ENCODE measurements at regions not wholly inside any gene's neighbourhood (a gene's known extent, or its start where the extent isn't known, plus 50 kb on each side); places are given as distances from the start of the nearest gene placed in this dataset.
"Not testable (repeated sequence)": the region's sequence is repeated elsewhere in the genome, so short reads cannot be mapped to it uniquely, and the experiment has no call there.

- Mint-ChIP-seq H3K27ac (no peak overlapping the region), H3K27me3 (ENCODE audit: low read depth in 2 of 2) (no peaks in the 10 kb centered on the region), H3K9me3 (peaks cover 14 to 21% of the 10 kb centered on the region in 2 donors), H3K4me1 (no peaks in the 10 kb centered on the region), H3K36me3 (no peaks in the 10 kb centered on the region), H3K4me3 (no peak overlapping the region)
- intact Hi-C loops (cut with micrococcal nuclease), result no loop called here
- Histone ChIP-seq H3K27ac (ENCODE audit: low read length) (no peak overlapping the region), H3K4me1 (ENCODE audit: control insufficient read depth, insufficient read depth, low read length) (no peaks in the 10 kb centered on the region), H3K9me3 (ENCODE audit: control insufficient read depth, insufficient read depth, low read length) (no peaks in the 10 kb centered on the region), H3K36me3 (ENCODE audit: control insufficient read depth, insufficient read depth, low read length) (no peaks in the 10 kb centered on the region), H3K27me3 (ENCODE audit: control insufficient read depth, insufficient read depth, low read length) (no peaks in the 10 kb centered on the region), H3K4me3 (ENCODE audit: low read length) (no peak overlapping the region)
- DNase-seq, result no peak
- ATAC-seq, result no peak
- WGBS (ENCODE audit: insufficient coverage), result 91% methylated on average over 2 of the region's 2 CpGs
- no peak for TF ChIP-seq CTCF (IDR thresholded peaks at IDR 0.05)
These were observed 172.8 kb downstream of the LRIG3 start for GRCh38 chr12:58747533-58747932.

DNA sequence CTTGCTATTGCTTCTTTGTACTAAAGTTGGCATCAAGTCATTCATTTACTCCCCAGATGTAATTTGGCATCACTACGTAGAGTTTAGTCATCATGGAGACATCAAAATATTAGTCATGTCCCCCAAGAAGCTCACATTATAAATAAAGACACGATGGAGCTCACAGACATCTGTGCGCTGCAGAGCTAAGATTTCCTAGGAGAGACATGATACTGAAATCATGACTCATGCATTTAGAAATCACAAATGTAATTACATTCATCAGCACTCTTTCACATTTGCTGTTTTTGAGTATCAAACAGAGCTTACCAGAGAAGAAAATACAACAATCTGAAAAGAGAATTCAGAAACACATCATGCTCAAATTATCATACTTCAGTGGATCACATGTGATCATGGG lies 169.8 kb downstream of the LRIG3 start:
- 89% methylated on average over 3 of the region's 3 CpGs for WGBS (ENCODE audit: insufficient coverage)
- ATAC-seq, result no peak
- DNase-seq, result no peak
- Mint-ChIP-seq H3K4me1 (no peaks in the 10 kb centered on the region), H3K36me3 (no peaks in the 10 kb centered on the region), H3K4me3 (no peak overlapping the region), H3K9me3 (peaks cover 14 to 15% of the 10 kb centered on the region in 2 donors), H3K27me3 (ENCODE audit: low read depth in 2 of 2) (no peaks in the 10 kb centered on the region), H3K27ac (no peak overlapping the region)
- H3K36me3 ChIP-seq (ENCODE audit: control insufficient read depth, insufficient read depth, low read length), result no peaks in the 10 kb centered on the region
- no peaks in the 10 kb centered on the region for H3K9me3 ChIP-seq (ENCODE audit: control insufficient read depth, insufficient read depth, low read length)
- intact Hi-C loops (cut with micrococcal nuclease), result no loop called here
- H3K4me1 ChIP-seq (ENCODE audit: control insufficient read depth, insufficient read depth, low read length), result no peaks in the 10 kb centered on the region
- no peak overlapping the region for H3K4me3 ChIP-seq (ENCODE audit: low read length)
- no peak for TF ChIP-seq CTCF (IDR thresholded peaks at IDR 0.05)
- H3K27me3 ChIP-seq (ENCODE audit: control insufficient read depth, insufficient read depth, low read length), result no peaks in the 10 kb centered on the region
- no peak overlapping the region for H3K27ac ChIP-seq (ENCODE audit: low read length)

DNA sequence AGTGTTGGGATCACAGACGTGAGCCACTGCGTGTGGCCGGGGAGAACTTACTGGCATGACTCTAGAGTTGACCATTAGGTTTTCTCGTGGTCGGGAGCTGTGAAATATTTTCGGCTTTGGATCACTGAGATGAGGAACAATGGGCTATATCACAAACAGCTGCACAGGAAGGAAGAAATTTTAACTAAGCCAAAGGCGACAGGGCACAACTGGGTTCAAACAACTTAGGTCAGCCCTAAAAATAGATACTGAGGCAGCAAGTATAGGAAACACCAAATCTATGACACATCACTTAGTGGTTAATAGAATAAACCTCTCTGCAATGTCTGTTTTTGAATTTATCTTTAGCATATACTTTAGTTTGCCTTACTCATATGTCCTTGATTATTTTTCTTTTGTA lies 162.9 kb downstream of the LRIG3 start:
- DNase-seq, result no peak
- TF ChIP-seq CTCF (IDR thresholded peaks at IDR 0.05), result no peak
- H3K27me3 ChIP-seq (ENCODE audit: control insufficient read depth, insufficient read depth, low read length), result no peaks in the 10 kb centered on the region
- H3K9me3 ChIP-seq (ENCODE audit: control insufficient read depth, insufficient read depth, low read length), result no peaks in the 10 kb centered on the region
- H3K27ac Mint-ChIP-seq, result no peak overlapping the region
- H3K36me3 Mint-ChIP-seq, result no peaks in the 10 kb centered on the region
- 70% methylated on average over 7 of the region's 7 CpGs for WGBS (ENCODE audit: insufficient coverage)
- no peaks in the 10 kb centered on the region for H3K4me1 Mint-ChIP-seq
- no peak overlapping the region for H3K4me3 ChIP-seq (ENCODE audit: low read length)
- intact Hi-C loops (cut with micrococcal nuclease), result no loop called here
- H3K27ac ChIP-seq (ENCODE audit: low read length), result no peak overlapping the region
- no peak overlapping the region for H3K4me3 Mint-ChIP-seq
- ATAC-seq, result no peak
- H3K27me3 Mint-ChIP-seq (ENCODE audit: low read depth in 2 of 2), result no peaks in the 10 kb centered on the region
- H3K36me3 ChIP-seq (ENCODE audit: control insufficient read depth, insufficient read depth, low read length), result no peaks in the 10 kb centered on the region
- H3K4me1 ChIP-seq (ENCODE audit: control insufficient read depth, insufficient read depth, low read length), result no peaks in the 10 kb centered on the region
- peaks cover 7 to 14% of the 10 kb centered on the region in 2 donors for H3K9me3 Mint-ChIP-seq

DNA sequence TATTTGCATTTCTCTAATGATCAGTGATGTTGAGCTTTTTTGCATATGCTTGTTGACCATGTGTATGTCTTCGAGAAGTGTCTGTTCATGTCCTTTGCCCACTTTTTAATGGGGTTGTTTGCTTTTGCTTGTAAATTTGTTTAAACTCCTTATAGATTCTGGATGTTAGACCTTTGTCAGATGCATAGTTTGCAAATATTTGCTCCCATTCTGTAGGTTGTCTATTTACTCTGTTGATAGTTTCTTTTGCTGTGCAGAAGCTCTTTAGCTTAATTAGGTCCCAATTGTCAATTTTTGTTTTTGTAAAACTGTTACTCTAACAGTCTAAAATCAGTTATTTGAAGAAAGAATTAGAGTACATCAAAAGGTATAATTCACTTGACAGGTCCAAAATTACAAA lies 160.6 kb downstream of the LRIG3 start:
- not testable (repeated sequence) for H3K27ac ChIP-seq (ENCODE audit: low read length); ATAC-seq
- 0% methylated on average over 1 of the region's 1 CpG for WGBS (ENCODE audit: insufficient coverage)

More for the DNA sequence above, 160.6 kb downstream of the LRIG3 start:
- peaks cover 7 to 12% of the 10 kb centered on the region in 2 donors for H3K9me3 Mint-ChIP-seq
- H3K27me3 Mint-ChIP-seq (ENCODE audit: low read depth in 2 of 2); H3K9me3 ChIP-seq (ENCODE audit: control insufficient read depth, insufficient read depth, low read length); H3K36me3 ChIP-seq (ENCODE audit: control insufficient read depth, insufficient read depth, low read length); H3K4me3 ChIP-seq (ENCODE audit: low read length); H3K27me3 ChIP-seq (ENCODE audit: control insufficient read depth, insufficient read depth, low read length); H3K27ac Mint-ChIP-seq; DNase-seq; H3K4me3 Mint-ChIP-seq; H3K4me1 ChIP-seq (ENCODE audit: control insufficient read depth, insufficient read depth, low read length); H3K36me3 Mint-ChIP-seq; intact Hi-C loops (cut with micrococcal nuclease); H3K4me1 Mint-ChIP-seq: not testable (repeated sequence)

Data from natural killer cell (primary cell).